HCT116 (cell line): ENCODE measurements at regions not wholly inside any gene's neighbourhood (a gene's known extent, or its start where the extent isn't known, plus 50 kb on each side); places are given as distances from the start of the nearest gene placed in this dataset.

Experiments used
- CBX3 ChIP-seq: IDR thresholded peaks from 2 replicates; pipeline ENCODE4 v1.6.1; 2012; ENCODE audit warnings: low read depth
- CEBPB ChIP-seq: IDR thresholded peaks from 2 replicates; pipeline ENCODE4 v1.6.1; 2012; ENCODE audit warnings: low read depth
- EGR1 ChIP-seq: IDR thresholded peaks from 2 replicates; pipeline ENCODE4 v1.6.1; 2012; ENCODE audit warnings: low read depth
- ELF1 ChIP-seq: IDR thresholded peaks from 2 replicates; pipeline ENCODE4 v1.6.1; 2012; ENCODE audit warnings: low read depth, borderline replicate concordance
- EZH2 ChIP-seq: fragments of 200-600 bp; sonication (generic); IDR thresholded peaks from 2 replicates; pipeline ENCODE4 v1.6.1; 2017; ENCODE audit warnings: antibody characterized with exemption, mixed run types
- POLR2A ChIP-seq: IDR thresholded peaks from 2 replicates; pipeline ENCODE4 v1.7.0; 2011; ENCODE audit warnings: borderline replicate concordance; ENCODE audit not compliant: insufficient read depth, insufficient read length; ENCODE audit errors: extremely low read depth
- POLR2AphosphoS5 ChIP-seq: IDR thresholded peaks from 2 replicates; pipeline ENCODE4 v1.6.1; 2011; ENCODE audit warnings: mild to moderate bottlenecking, low read depth, low read length, moderate library complexity
- REST ChIP-seq: IDR thresholded peaks from 2 replicates; pipeline ENCODE4 v1.6.1; 2012; ENCODE audit warnings: low read depth
- SRF ChIP-seq: IDR thresholded peaks from 2 replicates; pipeline ENCODE4 v1.6.1; 2012; ENCODE audit warnings: low read depth
- TCF7L2 ChIP-seq: IDR thresholded peaks from 2 replicates; pipeline ENCODE4 v1.7.0; 2011; ENCODE audit warnings: borderline replicate concordance, inconsistent platforms; ENCODE audit not compliant: insufficient read depth, insufficient read length; ENCODE audit errors: extremely low read depth
- ZNF274 ChIP-seq: fragments of 200-500 bp; sonication (Bioruptor generic); IDR thresholded peaks from 2 replicates; pipeline ENCODE4 v1.6.1; 2014; ENCODE audit warnings: mild to moderate bottlenecking, low read depth, low read length, inconsistent platforms
- TF ChIP-seq, protein P1 (sequence below), 3 experiments: fragments of 200-600 bp in 1 of 3; sonication (generic) in 1 of 3; IDR thresholded peaks in 2 of 3; conservative IDR thresholded peaks in 1 of 3; 2 replicates each; pipeline ENCODE4 v1.5.1; 2012 to 2017; ENCODE audit warnings: low read depth in 2 of 3, low read length in 2 of 3, antibody characterized with exemption in 1 of 3, borderline replicate concordance in 1 of 3, control low read depth in 1 of 3, mild to moderate bottlenecking in 1 of 3, mixed read lengths in 1 of 3, mixed run types in 1 of 3, moderate library complexity in 1 of 3; ENCODE audit not compliant: insufficient read depth in 1 of 3
- TF ChIP-seq, protein P2 (sequence below): IDR thresholded peaks from 2 replicates; pipeline ENCODE4 v1.6.1; 2012
- TF ChIP-seq, protein P3 (sequence below): IDR thresholded peaks from 2 replicates; pipeline ENCODE4 v1.6.1; 2011; ENCODE audit warnings: mild to moderate bottlenecking, low read length, moderate library complexity; ENCODE audit not compliant: insufficient replicate concordance; ENCODE audit errors: extremely low read depth

DNA sequence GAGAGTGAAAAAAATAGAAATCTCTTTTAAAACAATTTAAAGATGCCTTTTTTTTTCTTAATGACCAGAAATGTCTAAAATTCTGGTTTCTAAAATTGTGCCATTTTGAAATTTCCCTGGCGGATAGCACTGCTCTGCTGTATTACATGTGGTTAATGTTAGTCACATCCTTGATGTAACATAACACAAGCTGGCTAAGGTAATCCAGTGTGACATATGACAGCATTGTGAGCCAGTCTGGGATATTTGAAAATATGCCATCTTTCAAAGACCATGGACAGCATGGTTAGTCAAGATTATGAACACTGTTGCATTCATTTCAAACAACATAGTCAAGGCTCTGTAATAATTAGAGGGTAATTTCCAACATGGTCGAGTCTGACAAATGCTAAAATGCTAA lies 133.2 kb downstream of the ALX1 start:
- TF ChIP-seq, protein P1, sequence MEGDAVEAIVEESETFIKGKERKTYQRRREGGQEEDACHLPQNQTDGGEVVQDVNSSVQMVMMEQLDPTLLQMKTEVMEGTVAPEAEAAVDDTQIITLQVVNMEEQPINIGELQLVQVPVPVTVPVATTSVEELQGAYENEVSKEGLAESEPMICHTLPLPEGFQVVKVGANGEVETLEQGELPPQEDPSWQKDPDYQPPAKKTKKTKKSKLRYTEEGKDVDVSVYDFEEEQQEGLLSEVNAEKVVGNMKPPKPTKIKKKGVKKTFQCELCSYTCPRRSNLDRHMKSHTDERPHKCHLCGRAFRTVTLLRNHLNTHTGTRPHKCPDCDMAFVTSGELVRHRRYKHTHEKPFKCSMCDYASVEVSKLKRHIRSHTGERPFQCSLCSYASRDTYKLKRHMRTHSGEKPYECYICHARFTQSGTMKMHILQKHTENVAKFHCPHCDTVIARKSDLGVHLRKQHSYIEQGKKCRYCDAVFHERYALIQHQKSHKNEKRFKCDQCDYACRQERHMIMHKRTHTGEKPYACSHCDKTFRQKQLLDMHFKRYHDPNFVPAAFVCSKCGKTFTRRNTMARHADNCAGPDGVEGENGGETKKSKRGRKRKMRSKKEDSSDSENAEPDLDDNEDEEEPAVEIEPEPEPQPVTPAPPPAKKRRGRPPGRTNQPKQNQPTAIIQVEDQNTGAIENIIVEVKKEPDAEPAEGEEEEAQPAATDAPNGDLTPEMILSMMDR (IDR thresholded peaks at IDR 0.05 in 2 of 3, conservative IDR thresholded peaks at IDR 0.05 in 1 of 3; ENCODE audit: borderline replicate concordance in 1 of 3, insufficient read depth in 1 of 3, low read depth in 2 of 3, low read length in 2 of 3), result no peak
- TF ChIP-seq POLR2AphosphoS5, result no peak
- TF ChIP-seq EZH2, result no peak
- no peak for TF ChIP-seq POLR2A
- TF ChIP-seq ZNF274, result no peak
- no peak for TF ChIP-seq ELF1
- no peak for TF ChIP-seq CEBPB
- TF ChIP-seq, protein P2, sequence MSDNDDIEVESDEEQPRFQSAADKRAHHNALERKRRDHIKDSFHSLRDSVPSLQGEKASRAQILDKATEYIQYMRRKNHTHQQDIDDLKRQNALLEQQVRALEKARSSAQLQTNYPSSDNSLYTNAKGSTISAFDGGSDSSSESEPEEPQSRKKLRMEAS, result no peak
- TF ChIP-seq REST, result no peak
- no peak for TF ChIP-seq EGR1
- TF ChIP-seq TCF7L2, result no peak
- no peak for TF ChIP-seq CBX3
- TF ChIP-seq, protein P3, sequence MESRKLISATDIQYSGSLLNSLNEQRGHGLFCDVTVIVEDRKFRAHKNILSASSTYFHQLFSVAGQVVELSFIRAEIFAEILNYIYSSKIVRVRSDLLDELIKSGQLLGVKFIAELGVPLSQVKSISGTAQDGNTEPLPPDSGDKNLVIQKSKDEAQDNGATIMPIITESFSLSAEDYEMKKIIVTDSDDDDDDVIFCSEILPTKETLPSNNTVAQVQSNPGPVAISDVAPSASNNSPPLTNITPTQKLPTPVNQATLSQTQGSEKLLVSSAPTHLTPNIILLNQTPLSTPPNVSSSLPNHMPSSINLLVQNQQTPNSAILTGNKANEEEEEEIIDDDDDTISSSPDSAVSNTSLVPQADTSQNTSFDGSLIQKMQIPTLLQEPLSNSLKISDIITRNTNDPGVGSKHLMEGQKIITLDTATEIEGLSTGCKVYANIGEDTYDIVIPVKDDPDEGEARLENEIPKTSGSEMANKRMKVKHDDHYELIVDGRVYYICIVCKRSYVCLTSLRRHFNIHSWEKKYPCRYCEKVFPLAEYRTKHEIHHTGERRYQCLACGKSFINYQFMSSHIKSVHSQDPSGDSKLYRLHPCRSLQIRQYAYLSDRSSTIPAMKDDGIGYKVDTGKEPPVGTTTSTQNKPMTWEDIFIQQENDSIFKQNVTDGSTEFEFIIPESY, result no peak
- no peak for TF ChIP-seq SRF
